GM19372 (cell line): ENCODE measurements at regions not wholly inside any gene's neighbourhood (a gene's known extent, or its start where the extent isn't known, plus 50 kb on each side); places are given as distances from the start of the nearest gene placed in this dataset.

Experiments used
- ATAC-seq: cut with Tn5 transposase; IDR thresholded peaks from one replicate; pipeline ENCODE4 v1.9.1; 2021; ENCODE audit warnings: mild to moderate bottlenecking, low read depth, moderate library complexity; ENCODE audit not compliant: unreplicated experiment

- ATAC-seq = no peak
Measured at GRCh38 chr6:91874971-91875370, 1288.1 kb upstream of the MAP3K7 start.

DNA sequence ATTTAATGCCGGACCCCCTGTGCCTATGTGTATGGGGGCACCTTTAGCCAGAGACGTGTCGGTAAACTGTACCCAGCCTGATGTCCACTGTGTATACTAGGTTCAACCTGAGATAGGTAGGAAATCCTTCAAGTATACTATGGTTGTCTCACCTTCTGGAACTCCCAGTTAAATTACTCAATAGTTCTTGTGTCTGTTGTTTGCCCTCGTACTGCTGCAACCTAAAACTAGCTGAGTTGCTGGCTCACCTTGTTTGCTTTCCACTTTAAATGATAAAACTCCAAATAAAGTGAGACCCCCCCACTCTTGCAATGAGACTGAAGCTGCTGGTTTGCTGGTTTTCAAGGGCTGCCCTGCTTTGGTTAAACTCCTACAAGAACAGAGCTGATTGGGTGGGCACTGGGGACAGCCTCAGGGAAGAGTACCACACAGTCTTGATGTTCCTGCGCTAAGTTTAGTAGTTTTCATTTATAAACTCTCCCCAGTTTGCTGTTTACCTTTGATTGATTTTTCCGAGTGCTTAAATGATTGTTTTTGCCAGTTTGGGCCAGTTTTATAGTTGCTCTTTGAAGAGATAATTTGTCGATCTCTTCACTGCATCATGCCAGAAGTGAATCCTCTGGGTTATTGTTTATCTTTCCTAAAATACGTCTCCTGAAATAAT, 1281.8 kb upstream of the MAP3K7 start:
- no peak for ATAC-seq

DNA sequence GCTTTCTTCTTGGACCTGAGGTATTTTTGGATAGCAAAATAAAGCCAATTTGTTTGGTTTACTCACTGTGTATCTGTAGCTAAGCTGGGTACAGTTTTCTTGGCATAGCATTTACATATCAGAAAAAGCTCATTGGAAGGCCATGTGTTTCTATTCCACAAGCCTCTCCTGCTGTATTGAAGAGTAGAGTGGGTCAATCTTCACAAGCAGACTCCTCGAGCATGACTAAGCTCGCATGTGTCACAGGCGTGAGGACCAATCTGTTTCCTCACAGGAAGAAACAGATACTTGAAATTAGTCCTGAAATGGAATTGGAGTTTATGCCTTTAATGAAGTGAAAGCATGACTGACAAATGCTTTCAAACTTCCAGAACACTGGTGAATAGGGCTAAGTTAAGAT, 1279.0 kb upstream of the MAP3K7 start:
- ATAC-seq = no peak

DNA sequence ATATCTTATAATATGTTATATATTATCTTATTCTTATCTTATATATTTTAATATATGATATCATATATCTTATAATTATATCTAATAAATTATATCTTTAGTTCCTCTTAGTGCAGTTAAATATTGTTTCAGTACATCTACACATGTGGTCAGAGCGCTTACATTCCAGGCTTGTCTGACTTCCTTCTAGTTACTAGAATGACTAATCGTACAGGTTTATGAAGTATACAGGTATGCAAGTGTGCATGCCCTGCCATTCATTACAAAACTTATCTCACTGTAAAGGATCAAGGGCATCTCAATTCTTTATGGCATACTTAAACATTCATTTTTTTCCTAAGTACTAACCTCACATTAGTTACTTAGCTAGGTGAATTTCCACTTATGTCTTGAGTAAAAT, 1278.0 kb upstream of the MAP3K7 start:
- ATAC-seq = no peak

DNA sequence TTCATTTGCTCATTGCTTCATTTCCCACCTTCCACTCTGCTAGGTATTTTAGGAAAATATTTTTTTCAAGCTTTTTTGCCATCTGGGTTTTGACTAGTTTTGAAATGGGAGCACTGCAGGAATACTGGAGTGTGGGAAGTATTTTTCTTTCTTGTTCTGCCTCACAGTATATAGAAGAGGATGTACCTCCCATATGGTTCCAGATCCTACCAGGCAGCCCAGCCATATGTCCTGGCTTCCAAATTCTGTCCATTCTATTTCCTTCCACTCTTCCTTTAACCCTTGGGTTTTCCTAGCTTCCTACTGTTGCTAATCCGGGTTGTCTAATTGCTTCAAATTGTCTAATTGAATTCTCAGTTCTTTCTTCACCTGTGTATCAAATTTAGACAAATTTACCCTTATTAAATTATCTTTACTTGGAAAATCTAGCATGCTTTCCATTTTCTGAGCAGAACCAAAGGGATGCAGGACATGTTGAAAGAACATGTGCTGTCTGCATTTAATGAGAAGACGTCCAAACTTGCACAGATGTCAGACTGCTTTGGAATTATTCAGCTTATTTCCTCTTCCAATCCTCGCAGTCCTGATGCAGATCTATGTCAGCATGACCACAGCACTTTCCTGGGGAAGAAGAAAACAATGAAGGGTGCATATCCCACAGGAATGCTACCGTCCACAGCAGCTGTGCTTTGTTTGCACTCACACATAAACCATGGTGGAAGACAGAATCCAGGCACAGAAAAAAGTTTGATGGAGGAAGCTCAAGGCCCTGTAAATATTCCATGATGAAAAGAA, 1273.9 kb upstream of the MAP3K7 start:
- no peak for ATAC-seq

GRCh38 chr6:91852252-91852651, 1265.4 kb upstream of the MAP3K7 start:
- ATAC-seq = no peak

GRCh38 chr6:91834813-91835212, 1247.9 kb upstream of the MAP3K7 start:
- no peak for ATAC-seq

- ATAC-seq = no peak
Measured at GRCh38 chr6:91827151-91827550, 1240.3 kb upstream of the MAP3K7 start.

DNA sequence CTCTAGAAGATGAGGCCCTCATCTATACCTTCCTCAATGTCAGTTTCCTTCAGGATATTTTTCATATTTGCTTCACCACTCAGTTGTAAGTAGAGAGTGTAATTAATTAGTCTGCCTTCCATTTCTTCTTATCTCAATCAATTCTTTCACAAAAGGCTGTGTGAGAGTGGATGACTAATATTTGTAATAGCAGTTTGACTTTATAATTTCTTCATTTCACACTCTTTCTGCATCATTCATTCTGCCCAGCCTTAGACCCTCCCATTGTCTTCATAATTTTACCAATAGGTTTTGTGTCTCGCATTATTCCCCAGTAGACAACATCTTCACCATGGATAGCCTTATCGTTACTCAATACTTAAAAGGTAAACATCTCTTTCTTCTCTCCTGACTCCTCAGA, 1239.3 kb upstream of the MAP3K7 start:
- no peak for ATAC-seq

DNA sequence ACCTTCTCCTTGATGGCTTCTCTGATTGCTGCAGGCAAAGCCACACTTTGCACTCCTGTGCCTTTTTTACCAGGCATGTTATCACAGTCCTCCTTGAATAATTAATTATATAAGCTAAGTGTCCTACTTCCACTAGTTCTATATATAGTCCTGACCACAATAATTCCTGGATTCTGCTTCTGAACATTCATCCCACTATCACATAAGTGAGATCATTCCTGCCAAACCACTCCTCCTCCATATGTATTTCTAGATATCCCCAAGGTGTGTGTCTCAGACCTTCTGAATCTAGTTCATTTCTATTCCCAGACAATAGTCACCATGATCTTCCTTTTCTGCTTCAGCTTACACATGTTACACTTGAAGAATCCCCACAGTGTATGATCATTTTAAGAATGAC, 1237.5 kb upstream of the MAP3K7 start:
- ATAC-seq = no peak

GRCh38 chr6:91822581-91822980, 1235.7 kb upstream of the MAP3K7 start:
- no peak for ATAC-seq

GRCh38 chr6:91816335-91816734, 1229.5 kb upstream of the MAP3K7 start:
- no peak for ATAC-seq

- ATAC-seq = no peak
Measured at GRCh38 chr6:91813641-91814040, 1226.8 kb upstream of the MAP3K7 start.

DNA sequence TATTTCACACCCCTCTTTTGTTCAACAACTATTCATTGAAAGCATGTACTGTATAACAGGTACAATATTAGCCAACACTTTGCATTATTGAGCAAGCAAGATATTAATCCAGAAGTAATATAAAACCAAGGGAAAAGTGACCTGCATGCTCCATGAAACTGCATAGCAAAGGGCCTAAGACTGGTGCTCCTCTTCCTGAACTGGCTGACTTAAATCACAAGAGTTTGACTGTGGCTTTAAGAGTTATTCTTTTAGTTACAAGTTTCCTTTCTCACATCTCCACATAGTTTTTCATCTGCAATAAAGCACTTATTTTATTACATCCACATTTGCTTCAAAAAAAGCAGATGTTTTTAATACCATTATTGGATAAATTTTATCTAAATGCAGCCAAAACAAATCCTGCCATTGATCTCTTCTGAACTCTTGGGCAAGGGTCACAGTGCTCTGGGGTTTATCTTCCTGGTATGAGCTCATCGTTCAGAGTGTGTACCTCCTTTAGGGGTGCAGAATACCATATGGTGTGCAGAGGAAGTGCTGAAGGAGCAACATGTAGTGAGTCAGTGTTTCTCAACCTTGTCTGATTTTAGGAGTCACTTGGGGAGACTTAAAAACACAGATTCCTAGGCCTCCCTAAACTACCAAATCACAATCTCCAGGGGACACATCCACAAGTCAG, 1225.9 kb upstream of the MAP3K7 start:
- ATAC-seq = no peak

- no peak for ATAC-seq
Measured at GRCh38 chr6:91804981-91805380, 1218.1 kb upstream of the MAP3K7 start.

DNA sequence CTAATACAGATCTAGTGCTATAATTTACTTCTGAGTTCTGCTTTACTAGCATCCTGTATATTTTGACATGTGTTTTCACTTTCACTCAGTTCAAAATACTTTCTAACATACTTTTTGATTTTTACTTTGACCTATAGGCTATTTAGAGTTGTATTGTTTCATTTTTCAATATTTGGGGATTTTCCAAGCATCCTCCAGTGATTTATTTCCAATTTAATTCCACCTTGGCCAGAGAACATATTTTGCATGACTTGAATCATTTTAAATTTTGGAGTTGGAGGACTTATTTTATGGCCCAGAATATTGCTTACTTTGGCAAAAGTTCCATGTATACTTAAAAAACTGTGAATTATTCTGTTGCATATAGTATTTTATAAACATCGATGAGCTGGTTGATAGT, 1215.6 kb upstream of the MAP3K7 start:
- no peak for ATAC-seq

- ATAC-seq = no peak
Measured at GRCh38 chr6:91796603-91797002, 1209.7 kb upstream of the MAP3K7 start.

DNA sequence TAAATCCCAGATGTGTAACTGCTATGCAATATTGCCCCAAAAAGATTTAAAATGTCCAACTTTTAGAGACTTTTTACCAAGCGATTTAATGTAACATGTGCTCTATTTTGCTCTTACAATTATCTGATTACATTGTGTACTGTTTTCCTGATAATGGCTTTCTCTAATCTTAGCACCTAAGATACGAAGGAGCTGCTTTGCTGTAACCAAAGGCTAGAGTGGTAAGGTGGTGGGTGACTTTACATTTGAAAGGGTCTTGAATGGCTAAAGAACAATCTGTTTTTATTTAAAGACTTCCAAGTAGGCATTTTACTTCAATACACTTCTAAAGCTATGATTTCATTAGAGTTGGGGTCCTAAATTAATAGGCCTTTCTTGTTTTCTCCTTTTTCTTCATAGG, 1201.6 kb upstream of the MAP3K7 start:
- ATAC-seq = no peak

- no peak for ATAC-seq
Measured at GRCh38 chr6:91786474-91787184, 1199.8 kb upstream of the MAP3K7 start.

- ATAC-seq = no peak
Measured at GRCh38 chr6:91782802-91783201, 1195.9 kb upstream of the MAP3K7 start.

DNA sequence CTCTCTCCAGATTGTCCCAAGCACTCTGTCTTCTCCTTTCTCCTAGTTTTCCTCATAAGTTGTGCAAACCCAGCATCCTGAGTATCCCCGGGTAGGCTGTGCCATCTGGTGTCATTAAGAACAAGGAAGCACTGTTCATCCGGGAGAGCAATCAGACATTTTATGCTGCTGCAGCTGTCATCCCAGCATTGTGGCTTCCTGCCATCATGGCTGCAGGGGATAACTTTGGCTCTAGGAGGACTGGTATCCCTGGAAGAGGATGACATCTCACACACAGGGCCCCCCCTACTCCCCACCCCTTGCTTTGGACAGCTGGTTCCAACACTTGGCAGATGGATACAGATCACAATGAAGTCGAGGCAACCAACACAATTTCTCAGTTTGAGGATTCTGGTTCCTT, 1195.1 kb upstream of the MAP3K7 start:
- ATAC-seq = no peak
